NCI-H510A treated with DMSO at 0.1 percent for 48 hours (cell line): ENCODE measurements at regions not wholly inside any gene's neighbourhood (a gene's known extent, or its start where the extent isn't known, plus 50 kb on each side); places are given as distances from the start of the nearest gene placed in this dataset.
A peak's percentile ranks its signal among the peaks of the same experiment; 100 is the strongest.
"Not testable (repeated sequence)": the region's sequence is repeated elsewhere in the genome, so short reads cannot be mapped to it uniquely, and the experiment has no call there.

ENCODE experiments used
- DNase-seq: peaks from one replicate; lab custom pipeline; 2025; lab: John Stamatoyannopoulos, UW

GRCh38 chr3:165716592-165716991, 120.6 kb downstream of the BCHE start:
- DNase-seq, result no peak

- peak; percentile 98 for DNase-seq
These were observed 123.7 kb downstream of the BCHE start for GRCh38 chr3:165713479-165713878.

- DNase-seq, result no peak
These were observed 124.8 kb downstream of the BCHE start for GRCh38 chr3:165712382-165712781.

GRCh38 chr3:165697910-165698309, 139.3 kb downstream of the BCHE start:
- no peak for DNase-seq

- no peak for DNase-seq
These were observed 140.7 kb downstream of the BCHE start for GRCh38 chr3:165696496-165696895.

- no peak for DNase-seq
These were observed 153.3 kb downstream of the BCHE start for GRCh38 chr3:165683947-165684346.

- DNase-seq, result no peak
These were observed 154.5 kb downstream of the BCHE start for GRCh38 chr3:165682734-165683133.

GRCh38 chr3:165669967-165670366, 167.3 kb downstream of the BCHE start:
- no peak for DNase-seq

- no peak for DNase-seq
These were observed 167.7 kb downstream of the BCHE start for GRCh38 chr3:165669504-165669903.

- DNase-seq, result no peak
These were observed 169.5 kb downstream of the BCHE start for GRCh38 chr3:165667676-165668075.

GRCh38 chr3:165658027-165658426, 179.2 kb downstream of the BCHE start:
- DNase-seq, result no peak

GRCh38 chr3:165653130-165653778, 184.0 kb downstream of the BCHE start:
- no peak for DNase-seq

GRCh38 chr3:165649282-165649681, 187.9 kb downstream of the BCHE start:
- DNase-seq, result not testable (repeated sequence)

GRCh38 chr3:165645191-165645590, 192.0 kb downstream of the BCHE start:
- DNase-seq, result no peak

GRCh38 chr3:165644331-165644730, 192.9 kb downstream of the BCHE start:
- no peak for DNase-seq

GRCh38 chr3:165643425-165643824, 193.8 kb downstream of the BCHE start:
- DNase-seq, result peak; percentile 8

GRCh38 chr3:165642761-165643420, 194.3 kb downstream of the BCHE start:
- DNase-seq, result peak; percentile 25

GRCh38 chr3:165641569-165642310, 195.5 kb downstream of the BCHE start:
- peak; percentile 2 for DNase-seq

GRCh38 chr3:165640970-165641369, 196.3 kb downstream of the BCHE start:
- peak; percentile 2 for DNase-seq

- no peak for DNase-seq
These were observed 197.2 kb downstream of the BCHE start for GRCh38 chr3:165640031-165640430.

- no peak for DNase-seq
These were observed 199.2 kb downstream of the BCHE start for GRCh38 chr3:165638034-165638433.

- no peak for DNase-seq
These were observed 200.6 kb downstream of the BCHE start for GRCh38 chr3:165636684-165637015.
